ENCODE measurements at regions not wholly inside any gene's neighbourhood (a gene's known extent, or its start where the extent isn't known, plus 50 kb on each side); places are given as distances from the start of the nearest gene placed in this dataset.

DNA sequence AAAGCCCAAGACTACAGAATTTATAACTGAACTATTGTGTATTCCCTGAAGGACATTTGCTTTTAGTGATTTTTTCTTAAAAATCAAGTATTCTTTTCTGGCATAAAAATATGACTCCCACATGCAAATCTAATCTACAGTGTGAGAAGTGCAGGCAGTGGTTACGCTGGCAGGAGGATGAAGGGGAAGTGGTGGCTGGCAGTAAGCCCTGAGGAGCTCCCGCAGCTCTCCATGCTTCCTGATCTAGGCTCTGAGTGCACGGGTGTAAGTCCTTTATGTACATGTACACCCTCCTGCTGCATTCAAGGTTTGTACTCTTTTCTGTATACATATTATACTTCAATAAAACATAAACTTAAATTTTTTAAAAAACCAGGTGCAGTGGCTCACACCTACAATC, 67.5 kb upstream of the PRDX6 start:
- intact Hi-C loops (cut with micrococcal nuclease): loop anchor here (10.0 kb wide), 1 partner anchor 575 kb away; no protein-coding TSS in a partner anchor
- Histone ChIP-seq H3K4me1 (ENCODE audit: control insufficient read depth in 1 of 2, insufficient read depth in 2 of 2, low read length in 2 of 2) (peaks cover 4 to 16% of the 10 kb centered on the region in 2 experiments; a peak in 3 of 4 replicates), H3K79me2 (ENCODE audit: insufficient read depth, low read length) (no peaks in the 10 kb centered on the region), H3K4me3 (replicated peaks in 1 of 2; ENCODE audit: low read depth in 1 of 2, low read length in 2 of 2) (no peak overlapping the region), H3K4me2 (ENCODE audit: low read length) (no peak overlapping the region), H3K36me3 (ENCODE audit: control insufficient read depth in 1 of 2, insufficient read depth in 2 of 2, low read length in 2 of 2) (no peaks in the 10 kb centered on the region), H3K9me2 (ENCODE audit: insufficient read depth) (no peaks in the 10 kb centered on the region), H3K27ac (ENCODE audit: low read depth, low read length) (no peak overlapping the region), H4K20me1 (ENCODE audit: insufficient read depth) (no peaks in the 10 kb centered on the region), H3K9me3 (ENCODE audit: control insufficient read depth in 1 of 2, insufficient read depth in 1 of 2, low read depth in 1 of 2, low read length in 2 of 2) (no peaks in the 10 kb centered on the region), H3K27me3 (ENCODE audit: insufficient read depth, low read length) (no peaks in the 10 kb centered on the region), H3K9ac (ENCODE audit: low read length) (no peak overlapping the region), H2AFZ (ENCODE audit: low read depth, low read length, poor library complexity, severe bottlenecking) (no peak overlapping the region)
- TF ChIP-seq, protein P1, sequence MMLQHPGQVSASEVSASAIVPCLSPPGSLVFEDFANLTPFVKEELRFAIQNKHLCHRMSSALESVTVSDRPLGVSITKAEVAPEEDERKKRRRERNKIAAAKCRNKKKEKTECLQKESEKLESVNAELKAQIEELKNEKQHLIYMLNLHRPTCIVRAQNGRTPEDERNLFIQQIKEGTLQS (IDR thresholded peaks at IDR 0.05): no peak
- TF ChIP-seq YY1 (IDR thresholded peaks at IDR 0.05; ENCODE audit: extremely low read depth, insufficient replicate concordance, low read depth, low read length) (no peak), SP1 (IDR thresholded peaks at IDR 0.05; ENCODE audit: low read depth) (no peak)
- no peak for DNase-seq (ENCODE audit: low read depth, low spot score)
- POLR2A ChIA-PET: no interaction called here
- no peak for ATAC-seq
- BruUV-seq (replicated peaks): no TSS peak
- CTCF ChIA-PET: no interaction called here
- RAD21 ChIA-PET (ENCODE audit: low non-redundant PET in 1 of 2, low total read pairs in 2 of 2, uncharacterized antibody in 2 of 2, unreplicated experiment in 2 of 2): no interaction called here

DNA sequence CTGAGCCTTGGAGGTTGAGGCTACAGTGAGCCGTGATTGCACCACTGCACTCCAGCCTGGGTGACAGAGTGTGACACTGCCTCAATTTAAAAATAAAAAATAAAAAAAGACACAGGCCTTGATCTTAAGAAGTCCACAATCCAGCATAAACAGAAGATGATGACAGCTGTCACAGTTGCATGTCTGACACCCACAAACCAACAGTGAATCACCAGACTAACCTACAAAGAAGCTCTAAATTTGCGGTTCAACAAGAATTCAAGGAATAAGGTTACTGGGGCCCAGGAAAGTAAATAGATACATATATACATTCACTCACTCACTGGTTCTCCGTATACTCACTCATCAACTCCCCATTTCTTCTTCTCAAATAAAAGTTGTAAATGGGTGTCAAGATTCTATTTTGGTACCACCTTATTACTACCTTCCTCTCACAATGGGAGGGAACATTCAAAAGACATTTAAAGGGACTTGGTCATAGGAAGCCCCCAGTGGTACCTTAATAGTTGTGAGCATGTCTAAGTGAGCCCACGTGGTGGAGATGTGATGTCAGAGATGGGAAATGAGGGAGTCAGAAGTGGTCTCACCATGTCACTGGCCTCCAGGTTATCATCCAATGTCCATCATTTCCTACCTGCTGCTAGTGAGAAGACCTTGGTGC, 66.9 kb upstream of the PRDX6 start:
- H2AFZ ChIP-seq (ENCODE audit: low read depth, low read length, poor library complexity, severe bottlenecking): no peak overlapping the region
- no peak for ATAC-seq
- H3K4me1 ChIP-seq (ENCODE audit: control insufficient read depth in 1 of 2, insufficient read depth in 2 of 2, low read length in 2 of 2): peaks cover 4 to 16% of the 10 kb centered on the region in 2 experiments; a peak in 3 of 4 replicates
- no peak overlapping the region for H3K27ac ChIP-seq (ENCODE audit: low read depth, low read length)
- no peaks in the 10 kb centered on the region for H3K79me2 ChIP-seq (ENCODE audit: insufficient read depth, low read length)
- H3K36me3 ChIP-seq (ENCODE audit: control insufficient read depth in 1 of 2, insufficient read depth in 2 of 2, low read length in 2 of 2): no peaks in the 10 kb centered on the region
- no peak overlapping the region for H3K9ac ChIP-seq (ENCODE audit: low read length)
- ChIA-PET POLR2A (no interaction called here), CTCF (no interaction called here), RAD21 (ENCODE audit: low non-redundant PET in 1 of 2, low total read pairs in 2 of 2, uncharacterized antibody in 2 of 2, unreplicated experiment in 2 of 2) (no interaction called here)
- H3K9me3 ChIP-seq (ENCODE audit: control insufficient read depth in 1 of 2, insufficient read depth in 1 of 2, low read depth in 1 of 2, low read length in 2 of 2): no peaks in the 10 kb centered on the region
- H4K20me1 ChIP-seq (ENCODE audit: insufficient read depth): no peaks in the 10 kb centered on the region
- TF ChIP-seq JUND (IDR thresholded peaks at IDR 0.05) (no peak), RAD21 (IDR thresholded peaks at IDR 0.05; ENCODE audit: low read depth) (no peak), CBX3 (IDR thresholded peaks at IDR 0.05; ENCODE audit: low read depth) (no peak), YY1 (IDR thresholded peaks at IDR 0.05; ENCODE audit: extremely low read depth, insufficient replicate concordance, low read depth, low read length) (no peak), SIN3A (IDR thresholded peaks at IDR 0.05; ENCODE audit: low read depth) (no peak), FOSL1 (IDR thresholded peaks at IDR 0.05; ENCODE audit: low read depth) (no peak), SP1 (IDR thresholded peaks at IDR 0.05; ENCODE audit: low read depth) (no peak), ZFX (IDR thresholded peaks at IDR 0.05) (no peak), CEBPB (IDR thresholded peaks at IDR 0.05; ENCODE audit: low read depth) (no peak), POLR2A (IDR thresholded peaks at IDR 0.05; ENCODE audit: borderline replicate concordance, extremely low read depth, insufficient read depth, insufficient read length) (no peak), TCF7L2 (IDR thresholded peaks at IDR 0.05; ENCODE audit: borderline replicate concordance, extremely low read depth, insufficient read depth, insufficient read length) (no peak), ELF1 (IDR thresholded peaks at IDR 0.05; ENCODE audit: borderline replicate concordance, low read depth) (no peak)
- TF ChIP-seq, protein P2, sequence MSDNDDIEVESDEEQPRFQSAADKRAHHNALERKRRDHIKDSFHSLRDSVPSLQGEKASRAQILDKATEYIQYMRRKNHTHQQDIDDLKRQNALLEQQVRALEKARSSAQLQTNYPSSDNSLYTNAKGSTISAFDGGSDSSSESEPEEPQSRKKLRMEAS (IDR thresholded peaks at IDR 0.05): no peak
- TF ChIP-seq, protein P3, sequence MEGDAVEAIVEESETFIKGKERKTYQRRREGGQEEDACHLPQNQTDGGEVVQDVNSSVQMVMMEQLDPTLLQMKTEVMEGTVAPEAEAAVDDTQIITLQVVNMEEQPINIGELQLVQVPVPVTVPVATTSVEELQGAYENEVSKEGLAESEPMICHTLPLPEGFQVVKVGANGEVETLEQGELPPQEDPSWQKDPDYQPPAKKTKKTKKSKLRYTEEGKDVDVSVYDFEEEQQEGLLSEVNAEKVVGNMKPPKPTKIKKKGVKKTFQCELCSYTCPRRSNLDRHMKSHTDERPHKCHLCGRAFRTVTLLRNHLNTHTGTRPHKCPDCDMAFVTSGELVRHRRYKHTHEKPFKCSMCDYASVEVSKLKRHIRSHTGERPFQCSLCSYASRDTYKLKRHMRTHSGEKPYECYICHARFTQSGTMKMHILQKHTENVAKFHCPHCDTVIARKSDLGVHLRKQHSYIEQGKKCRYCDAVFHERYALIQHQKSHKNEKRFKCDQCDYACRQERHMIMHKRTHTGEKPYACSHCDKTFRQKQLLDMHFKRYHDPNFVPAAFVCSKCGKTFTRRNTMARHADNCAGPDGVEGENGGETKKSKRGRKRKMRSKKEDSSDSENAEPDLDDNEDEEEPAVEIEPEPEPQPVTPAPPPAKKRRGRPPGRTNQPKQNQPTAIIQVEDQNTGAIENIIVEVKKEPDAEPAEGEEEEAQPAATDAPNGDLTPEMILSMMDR (IDR thresholded peaks at IDR 0.05 in 2 of 3, conservative IDR thresholded peaks at IDR 0.05 in 1 of 3; ENCODE audit: borderline replicate concordance in 1 of 3, insufficient read depth in 1 of 3, low read depth in 2 of 3, low read length in 2 of 3): no peak
- TF ChIP-seq, protein P1 (IDR thresholded peaks at IDR 0.05): no peak
- no peaks in the 10 kb centered on the region for H3K9me2 ChIP-seq (ENCODE audit: insufficient read depth)
- intact Hi-C loops (cut with micrococcal nuclease): no loop called here
- H3K27me3 ChIP-seq (ENCODE audit: insufficient read depth, low read length): no peaks in the 10 kb centered on the region
- no peak overlapping the region for H3K4me3 ChIP-seq (replicated peaks in 1 of 2; ENCODE audit: low read depth in 1 of 2, low read length in 2 of 2)
- no peak overlapping the region for H3K4me2 ChIP-seq (ENCODE audit: low read length)
- DNase-seq (ENCODE audit: low read depth, low spot score): no peak
- BruUV-seq (replicated peaks): no TSS peak
